Duodenal mucosa (tissue), 2 donors: ENCODE measurements at regions not wholly inside any gene's neighbourhood (a gene's known extent, or its start where the extent isn't known, plus 50 kb on each side); places are given as distances from the start of the nearest gene placed in this dataset.

Experiments used
- H3K27ac ChIP-seq: one replicate; pipeline ENCODE4 v1.7.0; 2013; ENCODE audit warnings: low read depth, low read length
- H3K27me3 ChIP-seq, 2 donors: one replicate each; pipeline ENCODE4 v1.7.0; 2013; ENCODE audit warnings: low read length in 2 of 2, control low read depth in 1 of 2; ENCODE audit not compliant: insufficient read depth in 2 of 2, control insufficient read depth in 1 of 2
- H3K36me3 ChIP-seq, 2 donors: one replicate each; pipeline ENCODE4 v1.7.0; 2013; ENCODE audit warnings: low read length in 2 of 2, control low read depth in 1 of 2; ENCODE audit not compliant: insufficient read depth in 2 of 2, control insufficient read depth in 1 of 2
- H3K4me1 ChIP-seq, 2 donors: one replicate each; pipeline ENCODE4 v1.7.0; 2013; ENCODE audit warnings: low read length in 2 of 2, control low read depth in 1 of 2; ENCODE audit not compliant: insufficient read depth in 2 of 2, control insufficient read depth in 1 of 2
- H3K4me3 ChIP-seq, 2 donors: one replicate each; pipeline ENCODE4 v1.7.0; 2013; ENCODE audit warnings: low read length in 2 of 2, low read depth in 1 of 2
- H3K9ac ChIP-seq, 2 donors: one replicate each; pipeline ENCODE4 v1.7.0; 2013; ENCODE audit warnings: low read length in 2 of 2, low read depth in 1 of 2
- H3K9me3 ChIP-seq, 2 donors: one replicate each; pipeline ENCODE4 v1.7.0; 2013; ENCODE audit warnings: low read length in 2 of 2, control low read depth in 1 of 2; ENCODE audit not compliant: control insufficient read depth in 1 of 2

GRCh38 chr3:5787861-5788488 lies 600.5 kb downstream of the EDEM1 start:
- Histone ChIP-seq H3K27me3 (no peaks in the 10 kb centered on the region), H3K9ac (no peak overlapping the region), H3K36me3 (no peaks in the 10 kb centered on the region), H3K9me3 (no peaks in the 10 kb centered on the region), H3K4me3 (no peak overlapping the region), H3K4me1 (no peaks in the 10 kb centered on the region), H3K27ac (no peak overlapping the region)

GRCh38 chr3:5788496-5788895 lies 601.0 kb downstream of the EDEM1 start:
- H3K9ac ChIP-seq: no peak overlapping the region
- no peaks in the 10 kb centered on the region for H3K36me3 ChIP-seq
- H3K9me3 ChIP-seq: no peaks in the 10 kb centered on the region
- no peak overlapping the region for H3K4me3 ChIP-seq
- no peak overlapping the region for H3K27ac ChIP-seq
- no peaks in the 10 kb centered on the region for H3K27me3 ChIP-seq
- H3K4me1 ChIP-seq: no peaks in the 10 kb centered on the region

- Histone ChIP-seq H3K4me3 (no peak overlapping the region), H3K9ac (no peak overlapping the region), H3K36me3 (no peaks in the 10 kb centered on the region), H3K9me3 (no peaks in the 10 kb centered on the region), H3K4me1 (no peaks in the 10 kb centered on the region), H3K27ac (no peak overlapping the region), H3K27me3 (no peaks in the 10 kb centered on the region)
Observed at GRCh38 chr3:5791558-5791957, 604.1 kb downstream of the EDEM1 start.

GRCh38 chr3:5796541-5796940 lies 609.0 kb downstream of the EDEM1 start:
- no peak overlapping the region for H3K9ac ChIP-seq
- H3K4me3 ChIP-seq: no peak overlapping the region
- H3K36me3 ChIP-seq: no peaks in the 10 kb centered on the region
- H3K27ac ChIP-seq: no peak overlapping the region
- H3K27me3 ChIP-seq: no peaks in the 10 kb centered on the region
- H3K9me3 ChIP-seq: no peaks in the 10 kb centered on the region
- no peaks in the 10 kb centered on the region for H3K4me1 ChIP-seq

- Histone ChIP-seq H3K4me3 (no peak overlapping the region), H3K4me1 (no peaks in the 10 kb centered on the region), H3K36me3 (no peaks in the 10 kb centered on the region), H3K9ac (no peak overlapping the region), H3K27ac (no peak overlapping the region), H3K27me3 (no peaks in the 10 kb centered on the region), H3K9me3 (no peaks in the 10 kb centered on the region)
Observed at GRCh38 chr3:5798809-5799208, 611.3 kb downstream of the EDEM1 start.

GRCh38 chr3:5799398-5799797 lies 611.9 kb downstream of the EDEM1 start:
- Histone ChIP-seq H3K27ac (no peak overlapping the region), H3K4me3 (no peak overlapping the region), H3K9ac (no peak overlapping the region)

GRCh38 chr3:5800965-5801364 lies 613.5 kb downstream of the EDEM1 start:
- no peak overlapping the region for H3K9ac ChIP-seq
- no peaks in the 10 kb centered on the region for H3K4me1 ChIP-seq
- no peaks in the 10 kb centered on the region for H3K36me3 ChIP-seq
- H3K27ac ChIP-seq: no peak overlapping the region
- no peaks in the 10 kb centered on the region for H3K9me3 ChIP-seq
- H3K27me3 ChIP-seq: no peaks in the 10 kb centered on the region
- no peak overlapping the region for H3K4me3 ChIP-seq

More at GRCh38 chr3:5799398-5799797, 611.9 kb downstream of the EDEM1 start:
- no peaks in the 10 kb centered on the region for H3K36me3 ChIP-seq
- no peaks in the 10 kb centered on the region for H3K27me3 ChIP-seq
- H3K9me3 ChIP-seq: no peaks in the 10 kb centered on the region
- no peaks in the 10 kb centered on the region for H3K4me1 ChIP-seq

GRCh38 chr3:5806192-5806591 lies 618.7 kb downstream of the EDEM1 start:
- Histone ChIP-seq H3K27ac (no peak overlapping the region), H3K4me1 (no peaks in the 10 kb centered on the region)

GRCh38 chr3:5809586-5810246 lies 622.2 kb downstream of the EDEM1 start:
- Histone ChIP-seq H3K27me3 (no peaks in the 10 kb centered on the region), H3K27ac (no peak overlapping the region), H3K4me1 (no peaks in the 10 kb centered on the region), H3K36me3 (no peaks in the 10 kb centered on the region), H3K9ac (no peak overlapping the region), H3K4me3 (no peak overlapping the region), H3K9me3 (no peaks in the 10 kb centered on the region)

More at GRCh38 chr3:5806192-5806591, 618.7 kb downstream of the EDEM1 start:
- H3K4me3 ChIP-seq: no peak overlapping the region
- no peak overlapping the region for H3K9ac ChIP-seq
- H3K9me3 ChIP-seq: no peaks in the 10 kb centered on the region
- H3K27me3 ChIP-seq: no peaks in the 10 kb centered on the region
- no peaks in the 10 kb centered on the region for H3K36me3 ChIP-seq

GRCh38 chr3:5811016-5811415 lies 623.5 kb downstream of the EDEM1 start:
- Histone ChIP-seq H3K27ac (no peak overlapping the region), H3K9ac (no peak overlapping the region), H3K4me3 (no peak overlapping the region), H3K27me3 (no peaks in the 10 kb centered on the region), H3K9me3 (no peaks in the 10 kb centered on the region), H3K36me3 (no peaks in the 10 kb centered on the region), H3K4me1 (no peaks in the 10 kb centered on the region)
